Fibroblast of lung (primary cell): ENCODE measurements at regions not wholly inside any gene's neighbourhood (a gene's known extent, or its start where the extent isn't known, plus 50 kb on each side); places are given as distances from the start of the nearest gene placed in this dataset.

ENCODE experiments used
- DNase-seq, 2 donors: peaks; one replicate each; pipeline versions ENCODE4 v3.0.0 to v3.0.0-alpha.2; 2010; ENCODE audit warnings: low read depth in 2 of 2
- H2AFZ ChIP-seq: 2 replicates; pipeline ENCODE4 v1.5.1; 2012; ENCODE audit warnings: low read length, control low read depth, inconsistent platforms
- H3K27ac ChIP-seq: 2 replicates; pipeline ENCODE4 v1.5.1; 2011; ENCODE audit warnings: low read length, control low read depth; ENCODE audit not compliant: insufficient read depth
- H3K27me3 ChIP-seq: 2 replicates; pipeline ENCODE4 v1.5.1; 2011; ENCODE audit warnings: mild to moderate bottlenecking, low read length; ENCODE audit not compliant: control insufficient read depth, insufficient read depth
- H3K36me3 ChIP-seq: 2 replicates; pipeline ENCODE4 v1.5.1; 2011; ENCODE audit warnings: low read length; ENCODE audit not compliant: control insufficient read depth, insufficient read depth
- H3K4me1 ChIP-seq: 2 replicates; pipeline ENCODE4 v1.5.1; 2011; ENCODE audit warnings: low read length; ENCODE audit not compliant: control insufficient read depth, insufficient read depth; ENCODE audit errors: extremely low read depth
- H3K4me2 ChIP-seq: 2 replicates; pipeline ENCODE4 v1.5.1; 2011; ENCODE audit warnings: low read length, control low read depth; ENCODE audit not compliant: insufficient read depth; ENCODE audit errors: extremely low read depth
- H3K4me3 ChIP-seq, 4 experiments: fragments of 200-600 bp in 1 of 4; sonication (generic) in 1 of 4; replicated peaks in 1 of 4; 2 replicates each; pipeline ENCODE4 v1.5.1; 2011 to 2016; ENCODE audit warnings: low read length in 4 of 4, low read depth in 3 of 4, mild to moderate bottlenecking in 3 of 4, control low read depth in 2 of 4, inconsistent platforms in 1 of 4, mixed read lengths in 1 of 4; ENCODE audit not compliant: insufficient read depth in 1 of 4; ENCODE audit errors: control extremely low read depth in 1 of 4
- H3K79me2 ChIP-seq: 2 replicates; pipeline ENCODE4 v1.5.1; 2012; ENCODE audit warnings: mild to moderate bottlenecking, low read length, inconsistent platforms; ENCODE audit not compliant: control insufficient read depth, insufficient read depth
- H3K9ac ChIP-seq: 2 replicates; pipeline ENCODE4 v1.5.1; 2011; ENCODE audit warnings: mild to moderate bottlenecking, low read length, control low read depth; ENCODE audit not compliant: insufficient read depth
- H3K9me3 ChIP-seq: 2 replicates; pipeline ENCODE4 v1.5.1; 2012; ENCODE audit warnings: low read depth, low read length; ENCODE audit not compliant: control insufficient read depth, insufficient read depth
- H4K20me1 ChIP-seq: 2 replicates; pipeline ENCODE4 v1.5.1; 2011; ENCODE audit warnings: low read length; ENCODE audit not compliant: control insufficient read depth, insufficient read depth; ENCODE audit errors: extremely low read depth
- EZH2 ChIP-seq: IDR thresholded peaks from 2 replicates; pipeline ENCODE4 v1.5.1; 2012; ENCODE audit warnings: low read length, control low read depth, mild to moderate bottlenecking; ENCODE audit errors: missing control alignments
- TF ChIP-seq, protein P1 (sequence below), 2 donors: IDR thresholded peaks in 1 of 2; conservative IDR thresholded peaks in 1 of 2; 1 replicate in 1 of 2; 2 replicates in 1 of 2; pipeline ENCODE4 v1.5.1; 2011 to 2012; ENCODE audit warnings: low read length in 2 of 2, control low read depth in 1 of 2, inconsistent platforms in 1 of 2, low read depth in 1 of 2, mild to moderate bottlenecking in 1 of 2

DNA sequence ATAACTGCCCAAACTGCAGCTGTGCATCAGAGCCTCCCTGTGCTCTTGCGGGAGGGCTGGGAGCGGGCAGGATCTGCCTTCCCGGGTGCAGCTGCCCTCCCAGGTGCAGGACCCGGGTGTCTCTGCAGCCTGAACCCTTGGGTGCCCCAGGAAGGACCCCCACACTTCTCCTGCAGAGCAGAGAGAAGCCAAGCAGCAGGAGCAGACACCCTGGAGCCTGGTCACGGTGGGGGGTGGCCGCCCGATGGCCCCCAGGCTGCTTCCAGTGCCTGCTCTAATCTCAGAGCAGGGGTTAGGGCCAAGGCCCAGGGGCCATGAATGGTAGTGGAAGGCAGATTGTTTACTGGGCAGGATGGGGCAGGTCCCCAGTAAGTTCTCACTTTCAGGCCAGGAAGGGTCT, 83.0 kb downstream of the RHOU start:
- no peak overlapping the region for H3K4me3 ChIP-seq
- H4K20me1 ChIP-seq = no peaks in the 10 kb centered on the region
- no peaks in the 10 kb centered on the region for H3K9me3 ChIP-seq
- no peak overlapping the region for H2AFZ ChIP-seq
- H3K27me3 ChIP-seq = no peaks in the 10 kb centered on the region
- H3K79me2 ChIP-seq = no peaks in the 10 kb centered on the region
- no peak for DNase-seq
- no peaks in the 10 kb centered on the region for H3K4me1 ChIP-seq
- H3K9ac ChIP-seq = no peak overlapping the region
- H3K27ac ChIP-seq = no peak overlapping the region
- H3K4me2 ChIP-seq = no peak overlapping the region
- TF ChIP-seq, protein P1, sequence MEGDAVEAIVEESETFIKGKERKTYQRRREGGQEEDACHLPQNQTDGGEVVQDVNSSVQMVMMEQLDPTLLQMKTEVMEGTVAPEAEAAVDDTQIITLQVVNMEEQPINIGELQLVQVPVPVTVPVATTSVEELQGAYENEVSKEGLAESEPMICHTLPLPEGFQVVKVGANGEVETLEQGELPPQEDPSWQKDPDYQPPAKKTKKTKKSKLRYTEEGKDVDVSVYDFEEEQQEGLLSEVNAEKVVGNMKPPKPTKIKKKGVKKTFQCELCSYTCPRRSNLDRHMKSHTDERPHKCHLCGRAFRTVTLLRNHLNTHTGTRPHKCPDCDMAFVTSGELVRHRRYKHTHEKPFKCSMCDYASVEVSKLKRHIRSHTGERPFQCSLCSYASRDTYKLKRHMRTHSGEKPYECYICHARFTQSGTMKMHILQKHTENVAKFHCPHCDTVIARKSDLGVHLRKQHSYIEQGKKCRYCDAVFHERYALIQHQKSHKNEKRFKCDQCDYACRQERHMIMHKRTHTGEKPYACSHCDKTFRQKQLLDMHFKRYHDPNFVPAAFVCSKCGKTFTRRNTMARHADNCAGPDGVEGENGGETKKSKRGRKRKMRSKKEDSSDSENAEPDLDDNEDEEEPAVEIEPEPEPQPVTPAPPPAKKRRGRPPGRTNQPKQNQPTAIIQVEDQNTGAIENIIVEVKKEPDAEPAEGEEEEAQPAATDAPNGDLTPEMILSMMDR (conservative IDR thresholded peaks at IDR 0.05 in 1 of 2, IDR thresholded peaks at IDR 0.05 in 1 of 2; ENCODE audit: low read depth in 1 of 2, low read length in 2 of 2) = no peak
- TF ChIP-seq EZH2 = no peak
- H3K36me3 ChIP-seq = no peaks in the 10 kb centered on the region

DNA sequence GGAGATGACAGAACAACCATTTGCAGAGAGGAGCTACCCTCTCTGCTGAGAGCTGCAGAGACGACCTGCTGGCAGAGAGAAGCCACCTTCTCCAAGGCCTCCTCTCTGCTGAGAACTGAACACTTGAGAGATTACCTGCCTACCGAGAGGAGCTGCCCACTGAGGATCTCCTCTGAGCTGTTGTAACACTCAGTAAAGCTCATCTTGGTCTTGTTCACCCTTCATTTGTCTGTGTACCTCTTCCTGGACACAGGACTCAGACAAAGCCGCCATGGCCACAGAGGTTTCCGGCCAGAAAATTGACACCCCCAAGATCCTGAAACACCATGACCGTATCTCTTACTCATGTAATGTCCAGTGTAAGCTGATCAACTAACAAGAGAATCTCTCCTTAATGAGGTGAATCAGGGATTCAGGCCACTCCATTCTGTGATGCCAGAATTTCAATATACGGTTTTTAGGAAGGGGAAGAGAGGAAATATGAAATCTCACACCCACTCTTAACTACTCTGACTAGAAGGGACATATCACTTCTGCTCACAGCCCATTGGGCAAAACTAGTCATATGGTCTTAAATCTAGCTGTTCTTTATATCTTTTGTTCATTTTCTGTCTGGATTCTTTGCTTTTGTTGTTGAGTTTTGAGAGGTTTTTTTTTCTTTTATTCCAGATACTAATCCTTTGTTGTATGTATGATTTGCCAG, 83.8 kb downstream of the RHOU start:
- no peak overlapping the region for H3K27ac ChIP-seq
- no peak for DNase-seq
- H3K79me2 ChIP-seq = no peaks in the 10 kb centered on the region
- no peaks in the 10 kb centered on the region for H3K36me3 ChIP-seq
- no peaks in the 10 kb centered on the region for H3K27me3 ChIP-seq
- H4K20me1 ChIP-seq = no peaks in the 10 kb centered on the region
- no peak overlapping the region for H3K9ac ChIP-seq
- H3K9me3 ChIP-seq = no peaks in the 10 kb centered on the region
- TF ChIP-seq, protein P1 (conservative IDR thresholded peaks at IDR 0.05 in 1 of 2, IDR thresholded peaks at IDR 0.05 in 1 of 2; ENCODE audit: low read depth in 1 of 2, low read length in 2 of 2) = no peak
- no peak for TF ChIP-seq EZH2
- H3K4me3 ChIP-seq = no peak overlapping the region
- no peak overlapping the region for H3K4me2 ChIP-seq
- H2AFZ ChIP-seq = no peak overlapping the region
- no peaks in the 10 kb centered on the region for H3K4me1 ChIP-seq

DNA sequence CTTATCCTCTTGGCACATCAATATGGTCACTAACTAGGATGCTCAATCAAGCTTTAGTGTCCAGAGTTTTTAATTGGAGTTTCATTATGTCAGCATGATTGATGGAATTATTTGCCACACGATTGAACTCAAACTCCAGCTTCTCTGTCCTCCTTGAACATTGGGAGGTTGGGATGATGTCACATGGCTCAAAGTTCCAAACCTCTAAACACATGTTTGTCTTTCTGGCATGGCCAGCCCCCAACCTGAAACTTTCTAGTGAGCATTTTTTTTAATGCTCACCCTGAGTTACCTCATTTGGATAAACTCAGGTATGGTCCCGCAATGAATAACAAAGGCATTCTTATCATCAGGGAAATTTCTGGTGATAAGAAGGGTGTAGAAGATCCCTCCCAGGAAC, 86.0 kb downstream of the RHOU start:
- H3K4me2 ChIP-seq = no peak overlapping the region
- no peak overlapping the region for H3K9ac ChIP-seq
- no peak overlapping the region for H3K4me3 ChIP-seq
- DNase-seq = no peak
- H3K27me3 ChIP-seq = no peaks in the 10 kb centered on the region
- no peak overlapping the region for H3K27ac ChIP-seq
- TF ChIP-seq, protein P1 (conservative IDR thresholded peaks at IDR 0.05 in 1 of 2, IDR thresholded peaks at IDR 0.05 in 1 of 2; ENCODE audit: low read depth in 1 of 2, low read length in 2 of 2) = no peak
- TF ChIP-seq EZH2 = no peak
- no peaks in the 10 kb centered on the region for H3K9me3 ChIP-seq
- no peaks in the 10 kb centered on the region for H3K4me1 ChIP-seq
- H3K79me2 ChIP-seq = no peaks in the 10 kb centered on the region
- H3K36me3 ChIP-seq = no peaks in the 10 kb centered on the region
- no peaks in the 10 kb centered on the region for H4K20me1 ChIP-seq
- H2AFZ ChIP-seq = no peak overlapping the region
